ENCODE measurements at regions not wholly inside any gene's neighbourhood (a gene's known extent, or its start where the extent isn't known, plus 50 kb on each side); places are given as distances from the start of the nearest gene placed in this dataset.

GRCh38 chrX:10981506-10981905, 129.6 kb upstream of the HCCS start:
- TF ChIP-seq, protein P1, sequence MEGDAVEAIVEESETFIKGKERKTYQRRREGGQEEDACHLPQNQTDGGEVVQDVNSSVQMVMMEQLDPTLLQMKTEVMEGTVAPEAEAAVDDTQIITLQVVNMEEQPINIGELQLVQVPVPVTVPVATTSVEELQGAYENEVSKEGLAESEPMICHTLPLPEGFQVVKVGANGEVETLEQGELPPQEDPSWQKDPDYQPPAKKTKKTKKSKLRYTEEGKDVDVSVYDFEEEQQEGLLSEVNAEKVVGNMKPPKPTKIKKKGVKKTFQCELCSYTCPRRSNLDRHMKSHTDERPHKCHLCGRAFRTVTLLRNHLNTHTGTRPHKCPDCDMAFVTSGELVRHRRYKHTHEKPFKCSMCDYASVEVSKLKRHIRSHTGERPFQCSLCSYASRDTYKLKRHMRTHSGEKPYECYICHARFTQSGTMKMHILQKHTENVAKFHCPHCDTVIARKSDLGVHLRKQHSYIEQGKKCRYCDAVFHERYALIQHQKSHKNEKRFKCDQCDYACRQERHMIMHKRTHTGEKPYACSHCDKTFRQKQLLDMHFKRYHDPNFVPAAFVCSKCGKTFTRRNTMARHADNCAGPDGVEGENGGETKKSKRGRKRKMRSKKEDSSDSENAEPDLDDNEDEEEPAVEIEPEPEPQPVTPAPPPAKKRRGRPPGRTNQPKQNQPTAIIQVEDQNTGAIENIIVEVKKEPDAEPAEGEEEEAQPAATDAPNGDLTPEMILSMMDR (IDR thresholded peaks at IDR 0.05), result no peak
- TF ChIP-seq, protein P2, sequence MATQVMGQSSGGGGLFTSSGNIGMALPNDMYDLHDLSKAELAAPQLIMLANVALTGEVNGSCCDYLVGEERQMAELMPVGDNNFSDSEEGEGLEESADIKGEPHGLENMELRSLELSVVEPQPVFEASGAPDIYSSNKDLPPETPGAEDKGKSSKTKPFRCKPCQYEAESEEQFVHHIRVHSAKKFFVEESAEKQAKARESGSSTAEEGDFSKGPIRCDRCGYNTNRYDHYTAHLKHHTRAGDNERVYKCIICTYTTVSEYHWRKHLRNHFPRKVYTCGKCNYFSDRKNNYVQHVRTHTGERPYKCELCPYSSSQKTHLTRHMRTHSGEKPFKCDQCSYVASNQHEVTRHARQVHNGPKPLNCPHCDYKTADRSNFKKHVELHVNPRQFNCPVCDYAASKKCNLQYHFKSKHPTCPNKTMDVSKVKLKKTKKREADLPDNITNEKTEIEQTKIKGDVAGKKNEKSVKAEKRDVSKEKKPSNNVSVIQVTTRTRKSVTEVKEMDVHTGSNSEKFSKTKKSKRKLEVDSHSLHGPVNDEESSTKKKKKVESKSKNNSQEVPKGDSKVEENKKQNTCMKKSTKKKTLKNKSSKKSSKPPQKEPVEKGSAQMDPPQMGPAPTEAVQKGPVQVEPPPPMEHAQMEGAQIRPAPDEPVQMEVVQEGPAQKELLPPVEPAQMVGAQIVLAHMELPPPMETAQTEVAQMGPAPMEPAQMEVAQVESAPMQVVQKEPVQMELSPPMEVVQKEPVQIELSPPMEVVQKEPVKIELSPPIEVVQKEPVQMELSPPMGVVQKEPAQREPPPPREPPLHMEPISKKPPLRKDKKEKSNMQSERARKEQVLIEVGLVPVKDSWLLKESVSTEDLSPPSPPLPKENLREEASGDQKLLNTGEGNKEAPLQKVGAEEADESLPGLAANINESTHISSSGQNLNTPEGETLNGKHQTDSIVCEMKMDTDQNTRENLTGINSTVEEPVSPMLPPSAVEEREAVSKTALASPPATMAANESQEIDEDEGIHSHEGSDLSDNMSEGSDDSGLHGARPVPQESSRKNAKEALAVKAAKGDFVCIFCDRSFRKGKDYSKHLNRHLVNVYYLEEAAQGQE (IDR thresholded peaks at IDR 0.05; ENCODE audit: insufficient read depth in 1 of 2, low read depth in 2 of 2, low read length in 1 of 2), result no peak
- no peak for TF ChIP-seq SIN3A (IDR thresholded peaks at IDR 0.05; ENCODE audit: borderline replicate concordance, insufficient read depth, low read depth, low read length)

Data from Panc1 (cell line).